HEK293 (cell line): ENCODE measurements at regions not wholly inside any gene's neighbourhood (a gene's known extent, or its start where the extent isn't known, plus 50 kb on each side); places are given as distances from the start of the nearest gene placed in this dataset.

Experiments
- CTCF ChIA-PET: fragments of 350-600 bp; formaldehyde crosslinking; extraction: SDS; loops from one replicate; lab custom pipeline; 2021; ENCODE audit warnings: antibody characterized with exemption; lab: Yijun Ruan, JAX
- POLR2A ChIA-PET: fragments of 300-600 bp; formaldehyde crosslinking; extraction: SDS; loops from one replicate; lab custom pipeline; 2020; ENCODE audit warnings: antibody characterized with exemption, inconsistent platforms; lab: Yijun Ruan, JAX
- H3K27ac ChIP-seq: fragments of 200-500 bp; sonication (Bioruptor generic); 2 replicates; pipeline ENCODE4 v1.5.1; 2014; ENCODE audit warnings: low read depth, low read length, control low read depth, inconsistent platforms; ENCODE audit errors: extremely low read depth
- H3K36me3 ChIP-seq, 2 experiments: fragments of 200-500 bp in 1 of 2; sonication (Bioruptor generic) in 1 of 2; 1 replicate in 1 of 2; 2 replicates in 1 of 2; pipeline ENCODE4 v1.5.1; 2014 to 2017; ENCODE audit warnings: inconsistent platforms in 2 of 2, low read length in 2 of 2; ENCODE audit not compliant: control insufficient read depth in 2 of 2, insufficient read depth in 1 of 2
- H3K4me1 ChIP-seq: fragments of 200-500 bp; sonication (Bioruptor generic); 2 replicates; pipeline ENCODE4 v1.5.1; 2014; ENCODE audit warnings: mild to moderate bottlenecking, low read length, inconsistent platforms; ENCODE audit not compliant: control insufficient read depth, insufficient read depth
- H3K4me3 ChIP-seq: 2 replicates; pipeline ENCODE4 v1.5.1; 2011; ENCODE audit warnings: low read depth, mild to moderate bottlenecking, control low read depth, low read length, moderate library complexity
- H3K9me3 ChIP-seq: fragments of 200-500 bp; sonication (Bioruptor generic); 2 replicates; pipeline ENCODE4 v1.5.1; 2014; ENCODE audit warnings: low read depth, low read length, inconsistent platforms; ENCODE audit not compliant: control insufficient read depth, insufficient read depth
- BCL11B ChIP-seq: fragments of 450-650 bp; formaldehyde crosslinking; IDR thresholded peaks from 2 replicates; pipeline ENCODE4 v1.5.1; 2016; ENCODE audit warnings: low read depth, missing biosample characterization, missing genetic modification characterization
- FEZF1 ChIP-seq: fragments of 450-650 bp; formaldehyde crosslinking; IDR thresholded peaks from 2 replicates; pipeline ENCODE4 v1.5.1; 2016; ENCODE audit warnings: missing biosample characterization, missing genetic modification characterization
- MEIS1 ChIP-seq: sonication (generic); formaldehyde crosslinking; IDR thresholded peaks from 2 replicates; pipeline ENCODE4 v1.8.1; 2022; ENCODE audit warnings: missing genetic modification reagents, mild to moderate bottlenecking, borderline replicate concordance
- SCRT1 ChIP-seq: fragments of 450-650 bp; formaldehyde crosslinking; IDR thresholded peaks from 2 replicates; pipeline ENCODE4 v1.5.1; 2016; ENCODE audit warnings: missing biosample characterization, missing genetic modification characterization, borderline replicate concordance
- SCRT2 ChIP-seq: fragments of 450-650 bp; formaldehyde crosslinking; IDR thresholded peaks from 2 replicates; pipeline ENCODE4 v1.5.1; 2016; ENCODE audit warnings: missing biosample characterization, missing genetic modification characterization
- SETDB1 ChIP-seq: IDR thresholded peaks from one replicate; pipeline ENCODE4 v1.6.1; 2017; ENCODE audit warnings: mild to moderate bottlenecking, low read length, moderate library complexity, mixed read lengths; ENCODE audit not compliant: insufficient read length
- SP7 ChIP-seq: fragments of 450-650 bp; formaldehyde crosslinking; IDR thresholded peaks from 2 replicates; pipeline ENCODE4 v1.5.1; 2016; ENCODE audit warnings: missing biosample characterization, missing genetic modification characterization
- ZNF10 ChIP-seq: fragments of 450-650 bp; formaldehyde crosslinking; IDR thresholded peaks from 2 replicates; pipeline ENCODE4 v1.5.1; 2017; ENCODE audit warnings: missing biosample characterization, missing genetic modification characterization
- ZNF112 ChIP-seq: fragments of 450-650 bp; formaldehyde crosslinking; IDR thresholded peaks from 2 replicates; pipeline ENCODE4 v1.5.0; 2017; ENCODE audit warnings: missing biosample characterization, missing genetic modification characterization
- ZNF146 ChIP-seq: fragments of 450-650 bp; formaldehyde crosslinking; IDR thresholded peaks from 2 replicates; pipeline ENCODE4 v1.5.1; 2016; ENCODE audit warnings: missing biosample characterization, missing genetic modification characterization
- ZNF2 ChIP-seq: fragments of 450-650 bp; formaldehyde crosslinking; IDR thresholded peaks from 2 replicates; pipeline ENCODE4 v1.5.1; 2016; ENCODE audit warnings: missing biosample characterization, missing genetic modification characterization
- ZNF292 ChIP-seq: fragments of 450-650 bp; formaldehyde crosslinking; IDR thresholded peaks from 2 replicates; pipeline ENCODE4 v1.5.1; 2016; ENCODE audit warnings: low read depth, missing biosample characterization, missing genetic modification characterization, borderline replicate concordance
- ZNF394 ChIP-seq: fragments of 450-650 bp; formaldehyde crosslinking; IDR thresholded peaks from 2 replicates; pipeline ENCODE4 v1.5.1; 2016; ENCODE audit warnings: missing biosample characterization, missing genetic modification characterization, mild to moderate bottlenecking, moderate library complexity, borderline replicate concordance
- ZNF426 ChIP-seq: fragments of 450-650 bp; formaldehyde crosslinking; IDR thresholded peaks from 2 replicates; pipeline ENCODE4 v1.5.1; 2017; ENCODE audit warnings: missing biosample characterization, missing genetic modification characterization, mild to moderate bottlenecking, inconsistent platforms, moderate library complexity
- ZNF501 ChIP-seq: fragments of 450-650 bp; formaldehyde crosslinking; IDR thresholded peaks from 2 replicates; pipeline ENCODE4 v1.5.1; 2016; ENCODE audit warnings: missing biosample characterization, missing genetic modification characterization
- ZNF791 ChIP-seq: fragments of 450-650 bp; formaldehyde crosslinking; IDR thresholded peaks from 2 replicates; pipeline ENCODE4 v1.5.1; 2016; ENCODE audit warnings: missing biosample characterization, missing genetic modification characterization
- ZNF792 ChIP-seq: fragments of 450-650 bp; formaldehyde crosslinking; IDR thresholded peaks from 2 replicates; pipeline ENCODE4 v1.5.1; 2016; ENCODE audit warnings: missing biosample characterization, missing genetic modification characterization
- ZNF830 ChIP-seq: fragments of 450-650 bp; IDR thresholded peaks from 2 replicates; pipeline ENCODE4 v1.5.0; 2018; ENCODE audit warnings: missing biosample characterization, missing genetic modification characterization, low read depth, mild to moderate bottlenecking, moderate library complexity
- TF ChIP-seq, protein P1 (sequence below): fragments of 450-650 bp; formaldehyde crosslinking; IDR thresholded peaks from 2 replicates; pipeline ENCODE4 v1.5.1; 2016; ENCODE audit warnings: missing biosample characterization, missing genetic modification characterization
- TF ChIP-seq, protein P2 (sequence below): fragments of 450-650 bp; formaldehyde crosslinking; IDR thresholded peaks from 2 replicates; pipeline ENCODE4 v1.5.1; 2016; ENCODE audit warnings: missing biosample characterization, missing genetic modification characterization
- TF ChIP-seq, protein P3 (sequence below): fragments of 450-650 bp; formaldehyde crosslinking; IDR thresholded peaks from 2 replicates; pipeline ENCODE4 v1.5.1; 2016; ENCODE audit warnings: missing biosample characterization, missing genetic modification characterization, low read depth
- TF ChIP-seq, protein P4 (sequence below): fragments of 450-650 bp; formaldehyde crosslinking; IDR thresholded peaks from 2 replicates; pipeline ENCODE4 v1.5.1; 2016; ENCODE audit warnings: missing biosample characterization, missing genetic modification characterization

DNA sequence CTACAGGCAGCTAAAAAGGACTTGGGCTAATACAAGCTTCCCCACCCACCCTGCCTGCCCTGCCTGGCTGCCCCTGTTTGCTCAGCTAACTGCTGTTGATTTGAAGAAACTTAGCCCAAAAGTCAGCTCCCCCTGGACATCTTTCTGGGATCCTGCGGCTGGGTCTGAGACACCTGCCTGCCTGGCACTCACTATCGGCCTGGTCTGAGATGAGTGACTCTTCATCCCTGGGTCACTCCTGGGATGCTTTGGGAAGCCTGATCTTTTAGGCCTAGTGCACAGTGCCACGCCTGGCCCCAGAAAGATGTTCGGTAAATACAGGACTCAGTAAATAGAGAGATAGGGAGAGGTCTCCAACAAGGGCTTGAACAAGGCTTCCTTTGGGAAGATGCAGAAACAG, 211.3 kb upstream of the DIO3 start:
- POLR2A ChIA-PET, result no interaction called here
- H3K4me1 ChIP-seq, result no peaks in the 10 kb centered on the region
- H3K36me3 ChIP-seq, result no peaks in the 10 kb centered on the region
- H3K9me3 ChIP-seq, result no peaks in the 10 kb centered on the region
- H3K4me3 ChIP-seq, result no peak overlapping the region
- H3K27ac ChIP-seq, result no peak overlapping the region
- TF ChIP-seq ZNF792 (tag by site-specific recombination) (no peak), ZNF791 (no peak), ZNF2 (tag by site-specific recombination) (no peak)
- CTCF ChIA-PET, result no interaction called here

DNA sequence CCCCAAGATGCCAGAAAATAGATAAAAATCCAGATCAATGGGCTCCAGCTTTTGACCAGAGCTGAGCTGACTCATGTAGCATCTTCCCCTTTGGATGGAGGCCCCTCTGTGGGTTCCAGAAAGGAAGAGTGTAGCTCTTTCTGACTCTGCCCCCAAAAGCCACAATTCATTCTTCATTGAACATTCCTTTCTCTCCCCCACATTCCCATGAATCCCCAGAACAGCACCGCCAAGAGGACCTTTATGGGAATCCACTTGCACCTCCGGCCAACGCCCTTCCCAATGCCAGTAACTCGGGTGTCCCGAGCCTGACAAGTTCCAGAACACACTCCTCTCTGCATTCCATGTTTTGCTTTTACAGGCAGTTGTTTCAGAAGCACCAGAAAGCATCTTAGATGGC, 210.6 kb upstream of the DIO3 start:
- no peaks in the 10 kb centered on the region for H3K36me3 ChIP-seq
- TF ChIP-seq MEIS1 (CRISPR knock-in tag) (no peak), ZNF501 (tag by site-specific recombination) (no peak), BCL11B (no peak), ZNF791 (no peak), ZNF112 (tag by site-specific recombination) (no peak), ZNF146 (no peak), ZNF830 (tag by site-specific recombination) (no peak), SCRT1 (tag by site-specific recombination) (no peak), SETDB1 (no peak), ZNF292 (tag by site-specific recombination) (no peak), ZNF394 (tag by site-specific recombination) (no peak), ZNF10 (no peak), SP7 (tag by site-specific recombination) (no peak), SCRT2 (tag by site-specific recombination) (no peak), FEZF1 (no peak), ZNF426 (tag by site-specific recombination) (no peak)
- TF ChIP-seq, protein P1, sequence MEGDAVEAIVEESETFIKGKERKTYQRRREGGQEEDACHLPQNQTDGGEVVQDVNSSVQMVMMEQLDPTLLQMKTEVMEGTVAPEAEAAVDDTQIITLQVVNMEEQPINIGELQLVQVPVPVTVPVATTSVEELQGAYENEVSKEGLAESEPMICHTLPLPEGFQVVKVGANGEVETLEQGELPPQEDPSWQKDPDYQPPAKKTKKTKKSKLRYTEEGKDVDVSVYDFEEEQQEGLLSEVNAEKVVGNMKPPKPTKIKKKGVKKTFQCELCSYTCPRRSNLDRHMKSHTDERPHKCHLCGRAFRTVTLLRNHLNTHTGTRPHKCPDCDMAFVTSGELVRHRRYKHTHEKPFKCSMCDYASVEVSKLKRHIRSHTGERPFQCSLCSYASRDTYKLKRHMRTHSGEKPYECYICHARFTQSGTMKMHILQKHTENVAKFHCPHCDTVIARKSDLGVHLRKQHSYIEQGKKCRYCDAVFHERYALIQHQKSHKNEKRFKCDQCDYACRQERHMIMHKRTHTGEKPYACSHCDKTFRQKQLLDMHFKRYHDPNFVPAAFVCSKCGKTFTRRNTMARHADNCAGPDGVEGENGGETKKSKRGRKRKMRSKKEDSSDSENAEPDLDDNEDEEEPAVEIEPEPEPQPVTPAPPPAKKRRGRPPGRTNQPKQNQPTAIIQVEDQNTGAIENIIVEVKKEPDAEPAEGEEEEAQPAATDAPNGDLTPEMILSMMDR (tag by site-specific recombination), result no peak
- TF ChIP-seq, protein P2, sequence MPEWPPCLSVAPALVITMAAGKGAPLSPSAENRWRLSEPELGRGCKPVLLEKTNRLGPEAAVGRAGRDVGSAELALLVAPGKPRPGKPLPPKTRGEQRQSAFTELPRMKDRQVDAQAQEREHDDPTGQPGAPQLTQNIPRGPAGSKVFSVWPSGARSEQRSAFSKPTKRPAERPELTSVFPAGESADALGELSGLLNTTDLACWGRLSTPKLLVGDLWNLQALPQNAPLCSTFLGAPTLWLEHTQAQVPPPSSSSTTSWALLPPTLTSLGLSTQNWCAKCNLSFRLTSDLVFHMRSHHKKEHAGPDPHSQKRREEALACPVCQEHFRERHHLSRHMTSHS (tag by site-specific recombination), result no peak
- TF ChIP-seq, protein P3, sequence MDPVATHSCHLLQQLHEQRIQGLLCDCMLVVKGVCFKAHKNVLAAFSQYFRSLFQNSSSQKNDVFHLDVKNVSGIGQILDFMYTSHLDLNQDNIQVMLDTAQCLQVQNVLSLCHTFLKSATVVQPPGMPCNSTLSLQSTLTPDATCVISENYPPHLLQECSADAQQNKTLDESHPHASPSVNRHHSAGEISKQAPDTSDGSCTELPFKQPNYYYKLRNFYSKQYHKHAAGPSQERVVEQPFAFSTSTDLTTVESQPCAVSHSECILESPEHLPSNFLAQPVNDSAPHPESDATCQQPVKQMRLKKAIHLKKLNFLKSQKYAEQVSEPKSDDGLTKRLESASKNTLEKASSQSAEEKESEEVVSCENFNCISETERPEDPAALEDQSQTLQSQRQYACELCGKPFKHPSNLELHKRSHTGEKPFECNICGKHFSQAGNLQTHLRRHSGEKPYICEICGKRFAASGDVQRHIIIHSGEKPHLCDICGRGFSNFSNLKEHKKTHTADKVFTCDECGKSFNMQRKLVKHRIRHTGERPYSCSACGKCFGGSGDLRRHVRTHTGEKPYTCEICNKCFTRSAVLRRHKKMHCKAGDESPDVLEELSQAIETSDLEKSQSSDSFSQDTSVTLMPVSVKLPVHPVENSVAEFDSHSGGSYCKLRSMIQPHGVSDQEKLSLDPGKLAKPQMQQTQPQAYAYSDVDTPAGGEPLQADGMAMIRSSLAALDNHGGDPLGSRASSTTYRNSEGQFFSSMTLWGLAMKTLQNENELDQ (tag by site-specific recombination), result no peak
- TF ChIP-seq, protein P4, sequence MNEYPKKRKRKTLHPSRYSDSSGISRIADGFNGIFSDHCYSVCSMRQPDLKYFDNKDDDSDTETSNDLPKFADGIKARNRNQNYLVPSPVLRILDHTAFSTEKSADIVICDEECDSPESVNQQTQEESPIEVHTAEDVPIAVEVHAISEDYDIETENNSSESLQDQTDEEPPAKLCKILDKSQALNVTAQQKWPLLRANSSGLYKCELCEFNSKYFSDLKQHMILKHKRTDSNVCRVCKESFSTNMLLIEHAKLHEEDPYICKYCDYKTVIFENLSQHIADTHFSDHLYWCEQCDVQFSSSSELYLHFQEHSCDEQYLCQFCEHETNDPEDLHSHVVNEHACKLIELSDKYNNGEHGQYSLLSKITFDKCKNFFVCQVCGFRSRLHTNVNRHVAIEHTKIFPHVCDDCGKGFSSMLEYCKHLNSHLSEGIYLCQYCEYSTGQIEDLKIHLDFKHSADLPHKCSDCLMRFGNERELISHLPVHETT (tag by site-specific recombination), result no peak
- H3K27ac ChIP-seq, result no peak overlapping the region
- no peak overlapping the region for H3K4me3 ChIP-seq
- ChIA-PET CTCF (no interaction called here), POLR2A (no interaction called here)
- no peaks in the 10 kb centered on the region for H3K4me1 ChIP-seq
- no peaks in the 10 kb centered on the region for H3K9me3 ChIP-seq
